B cell (primary cell): ENCODE measurements at regions not wholly inside any gene's neighbourhood (a gene's known extent, or its start where the extent isn't known, plus 50 kb on each side); places are given as distances from the start of the nearest gene placed in this dataset.

Experiments
- ATAC-seq: fragments of 200-7000 bp; cut with Tn5 transposase; one replicate; pipeline ENCODE4 v1.10.0; 2021; ENCODE audit warnings: low read depth, mild to moderate bottlenecking, moderate number of reproducible peaks, moderate library complexity
- CTCF ChIA-PET: fragments of 350-600 bp; sonication (Branson Sonifier 250); formaldehyde crosslinking; loops from one replicate; lab custom pipeline; 2021; ENCODE audit warnings: antibody characterized with exemption, inconsistent platforms; lab: Charles Lee
- POLR2A ChIA-PET: fragments of 350-600 bp; sonication (Branson Sonifier 250); formaldehyde crosslinking; loops from one replicate; lab custom pipeline; 2021; ENCODE audit warnings: antibody characterized with exemption; lab: Charles Lee
- DNase-seq: peaks from one replicate; pipeline ENCODE4 v3.0.0; 2013
- H2AFZ ChIP-seq: 2 replicates; pipeline ENCODE4 v1.6.1; 2012; ENCODE audit warnings: mild to moderate bottlenecking, low read depth, low read length; ENCODE audit not compliant: insufficient read depth, poor library complexity, severe bottlenecking
- H3K27ac ChIP-seq, 2 donors: 1 replicate in 1 of 2; 2 replicates in 1 of 2; pipeline ENCODE4 v1.5.1; 2012 to 2013; ENCODE audit warnings: low read length in 2 of 2, mild to moderate bottlenecking in 2 of 2, moderate library complexity in 1 of 2
- H3K27me3 ChIP-seq, 4 experiments: fragments of 200-600 bp in 1 of 4; sonication (generic) in 1 of 4; replicated peaks in 1 of 4; 1 replicate in 2 of 4; 2 replicates in 2 of 4; pipeline versions ENCODE4 v1.6.1 to v1.7.0; 2013 to 2016; ENCODE audit warnings: low read length in 3 of 4, mild to moderate bottlenecking in 2 of 4, mixed read lengths in 1 of 4, moderate library complexity in 1 of 4; ENCODE audit not compliant: insufficient read depth in 4 of 4, control insufficient read depth in 3 of 4; ENCODE audit errors: control extremely low read depth in 1 of 4
- H3K36me3 ChIP-seq, 2 experiments: replicated peaks in 1 of 2; 1 replicate in 1 of 2; 2 replicates in 1 of 2; pipeline versions ENCODE4 v1.6.1 to v1.7.1; 2013; ENCODE audit warnings: low read length in 1 of 2; ENCODE audit not compliant: insufficient read depth in 2 of 2, control insufficient read depth in 1 of 2; ENCODE audit errors: control extremely low read depth in 1 of 2, extremely low read depth in 1 of 2
- H3K4me1 ChIP-seq, 2 donors: fragments of 200-600 bp in 1 of 2; sonication (generic) in 1 of 2; 1 replicate in 1 of 2; 2 replicates in 1 of 2; pipeline versions ENCODE4 v1.5.1 to v1.6.1; 2013 to 2017; ENCODE audit warnings: low read length in 2 of 2; ENCODE audit not compliant: control insufficient read depth in 2 of 2, insufficient read depth in 2 of 2
- H3K4me2 ChIP-seq: replicated peaks from 2 replicates; pipeline ENCODE3; 2012; ENCODE audit warnings: mild to moderate bottlenecking, low read depth, low read length; ENCODE audit not compliant: poor library complexity, severe bottlenecking
- H3K4me3 ChIP-seq, 5 experiments: fragments of 200-600 bp in 1 of 5; sonication (generic) in 1 of 5; 1 replicate in 3 of 5; 2 replicates in 2 of 5; pipeline versions ENCODE4 v1.5.1 to v1.7.0; 2011 to 2016; ENCODE audit warnings: low read length in 4 of 5, mild to moderate bottlenecking in 4 of 5, low read depth in 2 of 5, control low read depth in 1 of 5, moderate library complexity in 1 of 5; ENCODE audit not compliant: insufficient read depth in 1 of 5; ENCODE audit errors: control extremely low read depth in 1 of 5, extremely low read depth in 1 of 5
- H3K79me2 ChIP-seq: fragments of 200-600 bp; sonication (generic); one replicate; pipeline ENCODE4 v1.6.0; 2016; ENCODE audit warnings: low read length; ENCODE audit not compliant: control insufficient read depth, insufficient read depth
- H3K9ac ChIP-seq: fragments of 200-600 bp; sonication (generic); 2 replicates; pipeline ENCODE4 v1.6.1; 2017; ENCODE audit warnings: mild to moderate bottlenecking, low read length, moderate library complexity
- H3K9me3 ChIP-seq, 3 donors: one replicate each; pipeline versions ENCODE4 v1.6.1 to v1.7.1; 2013; ENCODE audit warnings: low read length in 2 of 3; ENCODE audit not compliant: control insufficient read depth in 2 of 3, insufficient read depth in 1 of 3; ENCODE audit errors: control extremely low read depth in 1 of 3
- H4K20me1 ChIP-seq: 2 replicates; pipeline ENCODE4 v1.6.0; 2012; ENCODE audit warnings: mild to moderate bottlenecking, low read length; ENCODE audit not compliant: insufficient read depth, control insufficient read depth, poor library complexity, severe bottlenecking
- H3K27ac Mint-ChIP-seq: one replicate; pipeline ENCODE4 v1.8.0; 2021; ENCODE audit warnings: mixed read lengths
- H3K27me3 Mint-ChIP-seq: one replicate; pipeline ENCODE4 v1.8.0; 2021; ENCODE audit warnings: mixed read lengths
- H3K4me1 Mint-ChIP-seq: one replicate; pipeline ENCODE4 v1.8.0; 2021; ENCODE audit warnings: mixed read lengths
- H3K4me3 Mint-ChIP-seq: one replicate; pipeline ENCODE4 v1.8.0; 2021; ENCODE audit warnings: mixed read lengths
- H3K9me3 Mint-ChIP-seq: one replicate; pipeline ENCODE4 v1.8.0; 2022; ENCODE audit warnings: mixed read lengths; ENCODE audit not compliant: insufficient read depth
- CTCF ChIP-seq: fragments of 200-600 bp; IDR thresholded peaks from one replicate; pipeline ENCODE4 v1.8.0; 2022; ENCODE audit warnings: antibody characterized with exemption, mild to moderate bottlenecking
- EZH2 ChIP-seq: IDR thresholded peaks from 2 replicates; pipeline ENCODE4 v1.6.1; 2012; ENCODE audit warnings: borderline replicate concordance, low read depth, mild to moderate bottlenecking, moderate library complexity, low read length; ENCODE audit not compliant: insufficient read depth, poor library complexity, severe bottlenecking
- WGBS: methylation state at CpG from one replicate; pipeline ENCODE4 v1.1.5; 2013; ENCODE audit warnings: missing lambda C conversion rate; ENCODE audit not compliant: insufficient coverage; 5-methylcytosine and 5-hydroxymethylcytosine counted together
- intact Hi-C: fragments of 100-400 bp; cut with micrococcal nuclease; formaldehyde crosslinking; loops from one replicate; pipeline ENCODE4 v1.10.0; 2022

GRCh38 chr1:30511991-30512913, 211.1 kb downstream of the MATN1 start:
- H3K27me3 Mint-ChIP-seq: peaks cover 13% of the 10 kb centered on the region
- H3K4me1 Mint-ChIP-seq: no peaks in the 10 kb centered on the region
- ATAC-seq: no peak

More at GRCh38 chr1:30511991-30512913, 211.1 kb downstream of the MATN1 start:
- H3K27me3 ChIP-seq: peaks cover 0 to 3% (median 0%) of the 10 kb centered on the region in 4 experiments
- H3K4me2 ChIP-seq: no peak overlapping the region
- Mint-ChIP-seq H3K9me3 (peaks cover 3% of the 10 kb centered on the region), H3K4me3 (no peak overlapping the region), H3K27ac (no peak overlapping the region)
- no peaks in the 10 kb centered on the region for H3K36me3 ChIP-seq
- H3K79me2 ChIP-seq: no peaks in the 10 kb centered on the region
- peaks cover 0 to 4% (median 0%) of the 10 kb centered on the region in 3 donors for H3K9me3 ChIP-seq
- H3K27ac ChIP-seq: no peak overlapping the region
- WGBS: 58% methylated on average over 14 of the region's 18 CpGs
- no peak overlapping the region for H3K4me3 ChIP-seq
- CTCF ChIA-PET: no interaction called here
- no peak for DNase-seq
- TF ChIP-seq CTCF: no peak
- no peak for TF ChIP-seq EZH2
- no peak overlapping the region for H3K9ac ChIP-seq
- intact Hi-C loops: no loop called here
- POLR2A ChIA-PET: no interaction called here
- no peak overlapping the region for H2AFZ ChIP-seq
- H4K20me1 ChIP-seq: no peaks in the 10 kb centered on the region
- no peaks in the 10 kb centered on the region for H3K4me1 ChIP-seq
